Adipocyte (in vitro differentiated cells): ENCODE measurements at regions not wholly inside any gene's neighbourhood (a gene's known extent, or its start where the extent isn't known, plus 50 kb on each side); places are given as distances from the start of the nearest gene placed in this dataset.

Experiments used
- DNase-seq: peaks from one replicate; pipeline ENCODE4 v3.0.0-alpha.2; 2015; ENCODE audit warnings: low read depth
- H3K27me3 ChIP-seq: replicated peaks from 2 replicates; pipeline ENCODE4 v1.7.0; 2013; ENCODE audit warnings: mild to moderate bottlenecking, low read length, moderate library complexity; ENCODE audit not compliant: control insufficient read depth, insufficient read depth
- H3K36me3 ChIP-seq: 2 replicates; pipeline ENCODE4 v1.7.0; 2013; ENCODE audit warnings: low read length, mild to moderate bottlenecking, moderate library complexity; ENCODE audit not compliant: control insufficient read depth, insufficient read depth, severe bottlenecking
- H3K4me1 ChIP-seq: 2 replicates; pipeline ENCODE4 v1.7.0; 2013; ENCODE audit warnings: mild to moderate bottlenecking, low read length, moderate library complexity; ENCODE audit not compliant: control insufficient read depth, insufficient read depth
- H3K4me3 ChIP-seq: 2 replicates; pipeline ENCODE4 v1.7.0; 2013; ENCODE audit warnings: mild to moderate bottlenecking, low read length, moderate library complexity
- H3K9ac ChIP-seq: 2 replicates; pipeline ENCODE4 v1.7.0; 2013; ENCODE audit warnings: mild to moderate bottlenecking, low read length, moderate library complexity
- H3K9me3 ChIP-seq: 2 replicates; pipeline ENCODE4 v1.7.0; 2013; ENCODE audit warnings: mild to moderate bottlenecking, low read length, moderate library complexity; ENCODE audit not compliant: control insufficient read depth

DNA sequence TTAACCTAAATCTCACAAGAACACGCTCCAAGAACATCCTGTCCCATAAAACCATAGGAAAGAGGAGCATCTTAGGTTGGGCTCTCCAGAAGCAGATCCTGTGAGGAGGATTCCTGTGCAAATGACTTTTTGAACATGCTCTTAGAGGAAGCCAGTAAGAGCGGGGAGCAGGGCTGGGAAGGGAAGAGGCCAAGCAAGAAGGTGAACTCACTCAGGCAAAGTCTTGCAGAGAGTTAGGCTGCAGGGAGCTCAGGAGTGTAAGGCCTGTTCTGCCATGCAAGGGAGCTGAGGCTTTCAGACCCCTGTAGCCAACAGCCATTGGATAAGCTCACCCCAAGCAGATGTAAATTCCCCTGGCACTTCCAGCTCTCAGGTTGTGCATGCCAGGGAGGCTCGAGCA, 63.6 kb upstream of the LY86 start:
- H3K4me3 ChIP-seq, result no peak overlapping the region
- H3K4me1 ChIP-seq, result peaks cover 5% of the 10 kb centered on the region
- H3K9ac ChIP-seq, result no peak overlapping the region
- DNase-seq, result no peak
- peaks cover 4% of the 10 kb centered on the region for H3K9me3 ChIP-seq
- no peaks in the 10 kb centered on the region for H3K36me3 ChIP-seq
- H3K27me3 ChIP-seq, result peaks cover 13% of the 10 kb centered on the region

DNA sequence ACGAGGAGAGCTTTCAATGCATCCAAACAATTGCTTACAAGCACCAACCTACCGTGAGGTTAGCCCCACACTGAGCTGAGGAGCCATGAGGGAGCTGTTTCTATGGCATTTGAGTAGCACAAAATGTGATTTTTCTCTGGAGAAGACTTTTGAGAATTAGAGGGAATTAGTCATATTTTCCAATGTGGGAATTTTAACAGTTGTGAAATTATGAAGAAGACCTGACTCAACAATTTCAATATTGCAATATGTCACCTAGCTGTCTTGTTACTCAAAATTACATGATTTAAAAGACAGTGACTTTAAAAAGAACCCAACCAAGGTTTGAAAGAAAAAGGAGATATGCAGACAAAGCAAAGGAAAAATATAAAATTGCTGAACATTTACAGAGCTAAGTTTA, 62.6 kb upstream of the LY86 start:
- Histone ChIP-seq H3K4me1 (peaks cover 5% of the 10 kb centered on the region), H3K9ac (no peak overlapping the region), H3K36me3 (no peaks in the 10 kb centered on the region), H3K9me3 (peaks cover 8% of the 10 kb centered on the region), H3K4me3 (no peak overlapping the region), H3K27me3 (peaks cover 13% of the 10 kb centered on the region)
- no peak for DNase-seq

GRCh38 chr6:6529275-6529674, 59.2 kb upstream of the LY86 start:
- Histone ChIP-seq H3K36me3 (no peaks in the 10 kb centered on the region), H3K27me3 (peaks cover 18% of the 10 kb centered on the region), H3K9me3 (peaks cover 8% of the 10 kb centered on the region), H3K9ac (no peak overlapping the region), H3K4me1 (peaks cover 5% of the 10 kb centered on the region), H3K4me3 (no peak overlapping the region)
- no peak for DNase-seq

GRCh38 chr6:6533176-6533575, 55.3 kb upstream of the LY86 start:
- Histone ChIP-seq H3K27me3 (peaks cover 12% of the 10 kb centered on the region), H3K36me3 (no peaks in the 10 kb centered on the region), H3K4me1 (no peaks in the 10 kb centered on the region), H3K9me3 (peaks cover 8% of the 10 kb centered on the region), H3K9ac (no peak overlapping the region), H3K4me3 (no peak overlapping the region)
- DNase-seq, result no peak

- peaks cover 19% of the 10 kb centered on the region for H3K27me3 ChIP-seq
- no peak for DNase-seq
- H3K4me3 ChIP-seq, result no peak overlapping the region
- H3K4me1 ChIP-seq, result no peaks in the 10 kb centered on the region
- no peaks in the 10 kb centered on the region for H3K36me3 ChIP-seq
- H3K9ac ChIP-seq, result no peak overlapping the region
- peaks cover 8% of the 10 kb centered on the region for H3K9me3 ChIP-seq
Observed at GRCh38 chr6:6534399-6534798, 54.1 kb upstream of the LY86 start.

DNA sequence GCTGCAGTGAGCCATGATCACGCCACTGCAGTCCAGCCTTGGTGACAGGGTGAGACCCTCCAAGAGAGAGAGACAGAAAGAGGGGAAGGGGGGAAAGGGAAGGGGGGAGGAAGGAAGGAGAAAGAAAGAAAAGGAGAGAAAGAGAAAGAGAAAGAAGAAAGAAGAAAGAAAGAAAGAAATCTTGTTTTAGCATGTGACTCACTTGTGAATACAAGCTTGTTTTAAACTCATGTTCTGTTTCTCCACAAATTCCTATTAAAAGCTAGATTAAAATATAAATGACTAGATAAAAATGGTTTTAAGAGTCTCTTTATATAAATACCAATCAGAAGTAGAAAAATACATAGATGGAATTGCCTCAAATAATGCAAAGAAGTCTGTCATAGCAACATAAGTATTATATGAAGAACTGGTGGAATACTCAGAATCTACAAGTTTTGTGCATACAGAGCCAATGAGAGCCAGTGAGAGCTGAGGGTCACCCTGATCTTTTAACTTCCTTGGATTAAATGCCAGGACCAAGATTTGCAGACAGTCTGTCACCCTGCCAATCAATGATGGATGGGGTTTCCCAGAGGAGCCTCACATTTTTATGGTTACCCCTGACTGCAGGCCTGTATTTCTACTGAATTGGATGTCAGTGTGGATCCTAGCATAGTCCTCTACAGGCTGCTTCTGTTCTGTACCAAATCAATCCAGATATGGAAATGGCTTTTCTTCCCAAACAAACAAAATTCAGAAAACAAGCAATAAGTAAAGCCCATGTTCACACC, 50.8 kb upstream of the LY86 start:
- Histone ChIP-seq H3K36me3 (no peaks in the 10 kb centered on the region), H3K9me3 (peaks cover 7% of the 10 kb centered on the region)
- no peak for DNase-seq

DNA sequence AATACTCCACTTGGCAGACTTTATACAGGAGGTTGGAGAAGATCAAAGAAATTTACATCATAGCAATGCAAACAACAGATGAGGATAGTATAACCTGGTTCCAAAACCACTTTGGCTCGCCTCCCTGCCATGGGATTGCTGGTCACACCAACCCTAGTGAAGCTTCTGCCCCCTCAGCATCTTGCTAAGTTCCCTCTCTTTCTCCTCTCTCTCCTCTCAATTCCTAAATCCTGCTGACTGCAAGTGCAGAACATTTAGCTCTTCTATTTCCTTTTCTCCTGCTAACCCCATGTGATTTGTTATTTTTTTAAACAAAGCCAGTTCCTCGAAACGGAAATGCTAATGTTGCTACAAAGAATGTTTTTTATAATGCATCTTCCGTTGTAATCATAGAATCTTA, 50.3 kb upstream of the LY86 start:
- no peak overlapping the region for H3K4me3 ChIP-seq
- H3K9ac ChIP-seq, result no peak overlapping the region
- no peaks in the 10 kb centered on the region for H3K4me1 ChIP-seq
- no peaks in the 10 kb centered on the region for H3K36me3 ChIP-seq
- DNase-seq, result no peak
- peaks cover 29% of the 10 kb centered on the region for H3K27me3 ChIP-seq
- peaks cover 8% of the 10 kb centered on the region for H3K9me3 ChIP-seq

More for the DNA sequence above, 50.8 kb upstream of the LY86 start:
- Histone ChIP-seq H3K27me3 (peaks cover 25% of the 10 kb centered on the region), H3K4me3 (no peak overlapping the region), H3K4me1 (no peaks in the 10 kb centered on the region), H3K9ac (no peak overlapping the region)
